Mucosa of descending colon (tissue), 3 donors: ENCODE measurements at regions not wholly inside any gene's neighbourhood (a gene's known extent, or its start where the extent isn't known, plus 50 kb on each side); places are given as distances from the start of the nearest gene placed in this dataset.

Experiments
- ATAC-seq: fragments of 200-7000 bp; cut with Tn5 transposase; one replicate; pipeline ENCODE4 v1.9.1; 2020; ENCODE audit warnings: mild to moderate bottlenecking, moderate library complexity
- DNase-seq, 3 donors: peaks; one replicate each; pipeline ENCODE4 v3.0.0-alpha.2; 2020
- H3K36me3 ChIP-seq: fragments of 200-600 bp; one replicate; pipeline ENCODE4 v1.8.0; 2021; ENCODE audit warnings: low read depth, mild to moderate bottlenecking
- H3K4me1 ChIP-seq: fragments of 200-600 bp; one replicate; pipeline ENCODE4 v1.8.0; 2021; ENCODE audit warnings: low read depth, mild to moderate bottlenecking
- H3K4me3 ChIP-seq: fragments of 200-600 bp; one replicate; pipeline ENCODE4 v1.8.0; 2021; ENCODE audit warnings: mild to moderate bottlenecking
- H3K9me3 ChIP-seq: fragments of 200-600 bp; one replicate; pipeline ENCODE4 v1.8.0; 2021; ENCODE audit warnings: mild to moderate bottlenecking
- intact Hi-C, 2 donors: fragments of 100-400 bp; cut with DNase I in 1 of 2; cut with micrococcal nuclease in 1 of 2; formaldehyde crosslinking; loops; one replicate each; pipeline versions ENCODE4 v1.11.0 to v1.11.1; 2022; cut with DNase I, micrococcal nuclease
- TF ChIP-seq, protein P1 (sequence below): fragments of 200-600 bp; IDR thresholded peaks from one replicate; pipeline ENCODE4 v1.8.0; 2022; ENCODE audit warnings: antibody characterized with exemption, mild to moderate bottlenecking
- donor health status: DM: no; HTN: no; CAD: no; lungs with moderate emphysema.
- donor health status: DM: no; HTN: no; CAD: no.
- donor health status: DM: no; HTN: yes; CAD: no.

DNA sequence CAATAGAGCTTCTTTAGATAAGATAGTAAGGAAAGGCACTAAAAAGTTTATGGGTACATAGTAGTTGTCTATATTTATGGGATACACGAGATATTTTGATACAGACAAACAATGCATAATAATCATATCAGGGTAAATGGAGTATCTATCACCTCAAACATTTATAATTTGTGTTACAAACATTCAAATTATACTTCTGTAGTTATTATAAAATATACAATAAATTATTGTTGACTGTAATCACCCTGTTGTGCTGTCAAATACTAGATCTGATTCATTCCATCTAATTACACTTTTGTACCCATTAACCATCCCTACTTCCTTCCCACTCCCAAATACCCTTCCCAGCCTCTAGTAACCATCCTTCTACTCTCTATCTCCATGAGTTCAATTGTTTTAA lies 179.7 kb downstream of the FOXG1 start:
- TF ChIP-seq, protein P1, sequence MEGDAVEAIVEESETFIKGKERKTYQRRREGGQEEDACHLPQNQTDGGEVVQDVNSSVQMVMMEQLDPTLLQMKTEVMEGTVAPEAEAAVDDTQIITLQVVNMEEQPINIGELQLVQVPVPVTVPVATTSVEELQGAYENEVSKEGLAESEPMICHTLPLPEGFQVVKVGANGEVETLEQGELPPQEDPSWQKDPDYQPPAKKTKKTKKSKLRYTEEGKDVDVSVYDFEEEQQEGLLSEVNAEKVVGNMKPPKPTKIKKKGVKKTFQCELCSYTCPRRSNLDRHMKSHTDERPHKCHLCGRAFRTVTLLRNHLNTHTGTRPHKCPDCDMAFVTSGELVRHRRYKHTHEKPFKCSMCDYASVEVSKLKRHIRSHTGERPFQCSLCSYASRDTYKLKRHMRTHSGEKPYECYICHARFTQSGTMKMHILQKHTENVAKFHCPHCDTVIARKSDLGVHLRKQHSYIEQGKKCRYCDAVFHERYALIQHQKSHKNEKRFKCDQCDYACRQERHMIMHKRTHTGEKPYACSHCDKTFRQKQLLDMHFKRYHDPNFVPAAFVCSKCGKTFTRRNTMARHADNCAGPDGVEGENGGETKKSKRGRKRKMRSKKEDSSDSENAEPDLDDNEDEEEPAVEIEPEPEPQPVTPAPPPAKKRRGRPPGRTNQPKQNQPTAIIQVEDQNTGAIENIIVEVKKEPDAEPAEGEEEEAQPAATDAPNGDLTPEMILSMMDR = no peak
- no peaks in the 10 kb centered on the region for H3K36me3 ChIP-seq
- DNase-seq = no peak
- ATAC-seq = no peak
- no peaks in the 10 kb centered on the region for H3K4me1 ChIP-seq
- peaks cover 13% of the 10 kb centered on the region for H3K9me3 ChIP-seq
- H3K4me3 ChIP-seq = no peak overlapping the region
- intact Hi-C loops = no loop called here

DNA sequence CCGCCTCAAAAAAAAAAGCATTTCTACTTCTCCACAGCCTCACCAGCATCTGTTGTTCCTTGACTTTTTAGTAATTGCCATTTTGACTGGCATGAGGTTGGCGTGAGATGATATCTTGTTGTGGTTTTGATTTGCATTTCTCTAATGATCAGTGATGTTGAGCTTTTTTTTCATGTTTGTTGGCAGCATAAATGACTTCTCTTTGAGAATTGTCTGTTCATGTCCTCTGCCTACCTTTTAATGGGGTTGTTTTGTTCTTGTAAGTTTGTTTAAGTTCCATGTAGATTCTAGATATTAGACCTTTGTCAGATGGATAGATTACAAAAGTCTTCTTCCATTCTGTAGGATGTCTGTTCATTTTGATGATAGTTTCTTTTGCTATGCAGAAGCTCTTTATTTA lies 182.9 kb downstream of the FOXG1 start:
- DNase-seq (no peak), ATAC-seq (no peak)
- Histone ChIP-seq H3K4me3 (no peak overlapping the region), H3K36me3 (no peaks in the 10 kb centered on the region), H3K9me3 (peaks cover 22% of the 10 kb centered on the region), H3K4me1 (no peaks in the 10 kb centered on the region)
- intact Hi-C loops = no loop called here
- TF ChIP-seq, protein P1 = no peak

DNA sequence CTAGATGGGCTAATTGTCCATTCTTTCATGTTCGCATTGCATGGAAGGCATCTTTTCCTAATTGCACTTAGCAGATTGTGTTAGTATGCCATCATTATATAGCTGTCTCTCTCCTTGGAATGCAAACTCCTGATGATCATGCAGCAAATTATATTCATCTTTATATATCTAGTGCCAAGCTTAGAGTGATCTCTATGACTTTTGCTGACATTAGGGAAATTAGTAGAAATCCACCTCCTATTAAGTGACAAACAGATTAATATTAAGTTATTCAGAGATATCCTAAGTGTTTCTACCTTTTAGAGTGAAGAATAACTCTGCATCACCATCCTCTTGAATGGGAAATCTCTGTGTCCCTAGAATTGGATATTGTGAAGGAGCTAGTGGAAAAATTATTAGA lies 185.6 kb downstream of the FOXG1 start:
- no peak for ATAC-seq

GRCh38 chr14:28952666-28953065 lies 186.1 kb downstream of the FOXG1 start:
- intact Hi-C loops = no loop called here
- no peak for ATAC-seq
- H3K4me3 ChIP-seq = no peak overlapping the region

More for the DNA sequence above, 185.6 kb downstream of the FOXG1 start:
- H3K36me3 ChIP-seq = no peaks in the 10 kb centered on the region
- intact Hi-C loops = no loop called here
- TF ChIP-seq, protein P1 = no peak
- H3K9me3 ChIP-seq = peaks cover 43% of the 10 kb centered on the region
- no peak for DNase-seq
- no peaks in the 10 kb centered on the region for H3K4me1 ChIP-seq
- no peak overlapping the region for H3K4me3 ChIP-seq

GRCh38 chr14:28953973-28954372 lies 187.4 kb downstream of the FOXG1 start:
- TF ChIP-seq, protein P1 = no peak
- intact Hi-C loops = no loop called here
- H3K4me1 ChIP-seq = no peaks in the 10 kb centered on the region
- ATAC-seq = no peak
- no peak for DNase-seq
- no peaks in the 10 kb centered on the region for H3K36me3 ChIP-seq
- no peak overlapping the region for H3K4me3 ChIP-seq
- peaks cover 50% of the 10 kb centered on the region for H3K9me3 ChIP-seq

More at GRCh38 chr14:28952666-28953065, 186.1 kb downstream of the FOXG1 start:
- H3K36me3 ChIP-seq = no peaks in the 10 kb centered on the region
- H3K9me3 ChIP-seq = peaks cover 43% of the 10 kb centered on the region
- H3K4me1 ChIP-seq = no peaks in the 10 kb centered on the region
- DNase-seq = no peak
- TF ChIP-seq, protein P1 = no peak
